ENCODE measurements at regions not wholly inside any gene's neighbourhood (a gene's known extent, or its start where the extent isn't known, plus 50 kb on each side); places are given as distances from the start of the nearest gene placed in this dataset.

DNA sequence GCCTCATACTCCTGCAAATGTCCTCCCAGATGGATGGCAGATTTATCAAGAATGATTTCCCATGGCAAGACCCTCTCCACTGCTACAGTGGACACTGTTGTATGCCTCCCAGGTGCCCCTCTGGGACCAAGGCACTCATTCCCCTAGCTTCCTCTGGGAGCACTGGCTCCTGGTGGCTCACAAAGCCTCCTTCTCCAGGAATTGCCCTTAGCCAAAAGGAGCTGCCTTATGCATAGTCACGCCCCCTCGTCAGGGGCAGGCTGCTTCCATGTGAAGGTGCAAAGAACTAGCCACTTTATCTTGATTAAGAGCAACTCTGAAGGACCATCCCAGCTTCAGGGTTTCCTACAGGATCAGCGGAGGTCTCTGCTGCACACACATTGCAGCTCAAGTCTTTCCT is 358.1 kb downstream of the CDK5RAP2 start:
- Mint-ChIP-seq H3K27me3 (ENCODE audit: low read depth) (peaks cover 27% of the 10 kb centered on the region), H3K36me3 (ENCODE audit: low read depth) (no peaks in the 10 kb centered on the region), H3K4me3 (no peak overlapping the region), H3K27ac (ENCODE audit: unreplicated experiment) (no peak overlapping the region), H3K4me1 (no peaks in the 10 kb centered on the region), H3K9me3 (no peaks in the 10 kb centered on the region)
- TF ChIP-seq, protein P1, sequence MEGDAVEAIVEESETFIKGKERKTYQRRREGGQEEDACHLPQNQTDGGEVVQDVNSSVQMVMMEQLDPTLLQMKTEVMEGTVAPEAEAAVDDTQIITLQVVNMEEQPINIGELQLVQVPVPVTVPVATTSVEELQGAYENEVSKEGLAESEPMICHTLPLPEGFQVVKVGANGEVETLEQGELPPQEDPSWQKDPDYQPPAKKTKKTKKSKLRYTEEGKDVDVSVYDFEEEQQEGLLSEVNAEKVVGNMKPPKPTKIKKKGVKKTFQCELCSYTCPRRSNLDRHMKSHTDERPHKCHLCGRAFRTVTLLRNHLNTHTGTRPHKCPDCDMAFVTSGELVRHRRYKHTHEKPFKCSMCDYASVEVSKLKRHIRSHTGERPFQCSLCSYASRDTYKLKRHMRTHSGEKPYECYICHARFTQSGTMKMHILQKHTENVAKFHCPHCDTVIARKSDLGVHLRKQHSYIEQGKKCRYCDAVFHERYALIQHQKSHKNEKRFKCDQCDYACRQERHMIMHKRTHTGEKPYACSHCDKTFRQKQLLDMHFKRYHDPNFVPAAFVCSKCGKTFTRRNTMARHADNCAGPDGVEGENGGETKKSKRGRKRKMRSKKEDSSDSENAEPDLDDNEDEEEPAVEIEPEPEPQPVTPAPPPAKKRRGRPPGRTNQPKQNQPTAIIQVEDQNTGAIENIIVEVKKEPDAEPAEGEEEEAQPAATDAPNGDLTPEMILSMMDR (conservative IDR thresholded peaks at IDR 0.05) = no peak
- DNase-seq (ENCODE audit: low read depth, low spot score) = no peak

DNA sequence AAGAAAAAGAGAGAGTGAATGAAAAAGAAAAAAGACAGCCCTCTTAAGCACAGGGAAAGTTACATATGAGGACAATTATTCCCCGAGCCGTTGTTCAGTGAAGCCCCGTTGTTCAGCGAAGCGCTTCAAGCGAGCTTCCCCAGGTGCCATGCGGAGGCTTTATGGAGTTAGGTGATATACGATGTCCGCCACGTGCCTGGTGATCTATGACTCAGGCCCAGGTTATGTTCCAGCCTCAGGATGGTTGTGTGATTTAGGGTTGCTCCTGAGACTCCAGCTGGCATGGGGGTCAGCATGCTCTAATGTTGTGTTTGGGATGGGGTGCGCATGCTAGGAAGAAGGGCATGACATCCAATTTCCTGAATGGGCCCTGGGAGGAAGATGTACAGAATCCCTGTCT is 365.6 kb downstream of the CDK5RAP2 start:
- Mint-ChIP-seq H3K36me3 (ENCODE audit: low read depth) (no peaks in the 10 kb centered on the region), H3K4me3 (no peak overlapping the region), H3K27me3 (ENCODE audit: low read depth) (peaks cover 5% of the 10 kb centered on the region), H3K4me1 (no peaks in the 10 kb centered on the region), H3K9me3 (peaks cover 5% of the 10 kb centered on the region), H3K27ac (ENCODE audit: unreplicated experiment) (no peak overlapping the region)
- TF ChIP-seq, protein P1 (conservative IDR thresholded peaks at IDR 0.05) = no peak
- DNase-seq (ENCODE audit: low read depth, low spot score) = no peak

DNA sequence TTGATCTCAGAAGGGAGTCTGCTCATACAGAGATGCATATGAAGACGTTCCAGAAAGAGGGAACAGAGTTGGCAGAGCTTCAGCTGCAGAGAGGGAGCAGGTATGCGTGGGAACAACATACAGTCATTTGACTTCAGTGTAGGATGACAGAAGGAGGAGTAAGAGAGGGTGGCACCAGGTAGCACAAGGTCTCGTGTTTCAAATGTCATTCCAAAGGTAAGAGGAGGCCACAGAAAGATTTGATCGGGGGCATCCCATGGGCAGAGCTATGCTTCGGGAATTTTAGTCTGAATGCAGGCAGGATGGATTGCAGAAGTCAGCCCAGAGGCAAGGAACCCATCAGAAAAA is 367.1 kb downstream of the CDK5RAP2 start:
- no peak for DNase-seq (ENCODE audit: low read depth, low spot score)
- no peak overlapping the region for H3K27ac Mint-ChIP-seq (ENCODE audit: unreplicated experiment)
- TF ChIP-seq, protein P1 (conservative IDR thresholded peaks at IDR 0.05) = no peak
- no peaks in the 10 kb centered on the region for H3K4me1 Mint-ChIP-seq
- H3K27me3 Mint-ChIP-seq (ENCODE audit: low read depth) = no peaks in the 10 kb centered on the region
- peaks cover 5% of the 10 kb centered on the region for H3K9me3 Mint-ChIP-seq
- H3K4me3 Mint-ChIP-seq = no peak overlapping the region
- H3K36me3 Mint-ChIP-seq (ENCODE audit: low read depth) = no peaks in the 10 kb centered on the region

DNA sequence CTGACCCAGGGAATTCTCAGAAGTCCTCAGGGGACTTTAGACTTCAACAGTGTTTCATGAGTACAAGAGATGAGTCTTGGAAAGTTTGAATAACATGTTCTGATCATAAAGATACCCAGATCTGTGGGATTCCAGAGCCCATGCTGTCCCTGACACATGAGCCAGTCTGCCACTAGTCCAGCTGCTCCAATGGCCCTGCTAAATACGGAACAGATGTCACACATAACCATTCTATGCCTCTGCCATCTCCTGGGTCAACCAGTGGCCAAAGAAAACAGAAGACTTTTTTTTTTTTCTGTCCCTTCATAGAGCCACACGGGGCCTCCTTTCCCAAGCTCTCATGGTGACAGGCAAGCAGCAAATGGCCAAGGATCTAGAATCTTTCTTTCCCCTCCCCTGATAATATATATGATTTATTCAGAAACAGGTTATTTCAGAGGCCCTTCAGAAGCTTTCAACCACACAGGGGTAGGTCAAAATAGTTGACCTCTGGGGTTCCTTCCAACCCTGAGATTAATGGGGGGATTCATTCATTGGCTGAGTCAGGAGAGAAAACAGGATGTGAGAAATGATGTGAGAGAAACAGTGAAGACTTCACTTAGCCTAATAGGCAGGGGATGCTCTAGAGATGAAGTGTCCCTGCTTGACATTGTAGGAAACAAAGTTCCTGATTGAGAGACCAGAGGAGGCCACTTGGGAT is 367.7 kb downstream of the CDK5RAP2 start:
- H3K36me3 Mint-ChIP-seq (ENCODE audit: low read depth) = no peaks in the 10 kb centered on the region
- no peaks in the 10 kb centered on the region for H3K27me3 Mint-ChIP-seq (ENCODE audit: low read depth)
- no peak for DNase-seq (ENCODE audit: low read depth, low spot score)
- H3K27ac Mint-ChIP-seq (ENCODE audit: unreplicated experiment) = no peak overlapping the region
- H3K4me1 Mint-ChIP-seq = no peaks in the 10 kb centered on the region
- H3K4me3 Mint-ChIP-seq = no peak overlapping the region
- peaks cover 5% of the 10 kb centered on the region for H3K9me3 Mint-ChIP-seq
- TF ChIP-seq, protein P1 (conservative IDR thresholded peaks at IDR 0.05) = no peak

DNA sequence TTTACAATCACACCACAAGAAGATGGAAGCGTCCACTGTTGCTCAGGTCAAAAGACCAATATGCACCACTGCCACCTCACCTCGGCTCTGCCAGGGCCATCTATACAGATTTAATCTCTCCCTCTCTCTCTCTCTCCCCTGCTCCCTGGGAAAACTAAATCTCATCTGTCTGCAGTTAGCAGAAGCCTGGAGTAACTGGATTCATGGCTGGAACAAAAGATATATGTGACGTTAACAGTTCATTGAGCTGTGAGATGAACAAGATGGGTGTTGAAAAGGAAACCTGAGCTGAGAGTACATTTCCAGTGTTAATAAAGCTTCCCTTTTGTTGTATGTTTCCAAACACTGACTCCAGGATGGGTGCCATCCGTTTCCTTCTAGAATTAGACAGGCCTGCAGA is 369.7 kb downstream of the CDK5RAP2 start:
- no peaks in the 10 kb centered on the region for H3K4me1 Mint-ChIP-seq
- no peak overlapping the region for H3K27ac Mint-ChIP-seq (ENCODE audit: unreplicated experiment)
- no peaks in the 10 kb centered on the region for H3K36me3 Mint-ChIP-seq (ENCODE audit: low read depth)
- TF ChIP-seq, protein P1 (conservative IDR thresholded peaks at IDR 0.05) = no peak
- H3K4me3 Mint-ChIP-seq = no peak overlapping the region
- no peaks in the 10 kb centered on the region for H3K27me3 Mint-ChIP-seq (ENCODE audit: low read depth)
- no peak for DNase-seq (ENCODE audit: low read depth, low spot score)
- no peaks in the 10 kb centered on the region for H3K9me3 Mint-ChIP-seq

Data from neural crest cell (in vitro differentiated cells).